HUES48 (cell line): ENCODE measurements at regions not wholly inside any gene's neighbourhood (a gene's known extent, or its start where the extent isn't known, plus 50 kb on each side); places are given as distances from the start of the nearest gene placed in this dataset.

Experiments
- H3K27ac ChIP-seq: one replicate; pipeline ENCODE4 v1.7.0; 2013; ENCODE audit warnings: low read depth, low read length, inconsistent platforms
- H3K27me3 ChIP-seq: 2 replicates; pipeline ENCODE4 v1.6.1; 2013; ENCODE audit warnings: mild to moderate bottlenecking, low read length; ENCODE audit not compliant: control insufficient read depth, insufficient read depth
- H3K36me3 ChIP-seq: 2 replicates; pipeline ENCODE4 v1.6.1; 2013; ENCODE audit warnings: low read length; ENCODE audit not compliant: control insufficient read depth, insufficient read depth
- H3K4me1 ChIP-seq: 2 replicates; pipeline ENCODE4 v1.6.1; 2013; ENCODE audit warnings: mild to moderate bottlenecking, low read length; ENCODE audit not compliant: control insufficient read depth, insufficient read depth
- H3K4me3 ChIP-seq: 2 replicates; pipeline ENCODE4 v1.5.1; 2013; ENCODE audit warnings: mild to moderate bottlenecking, low read depth, low read length
- H3K9ac ChIP-seq: 2 replicates; pipeline ENCODE4 v1.6.1; 2013; ENCODE audit warnings: mild to moderate bottlenecking, low read depth, low read length, moderate library complexity
- H3K9me3 ChIP-seq: 2 replicates; pipeline ENCODE4 v1.6.1; 2013; ENCODE audit warnings: low read length; ENCODE audit not compliant: control insufficient read depth, insufficient read depth

- Histone ChIP-seq H3K4me3 (no peak overlapping the region), H3K27me3 (no peaks in the 10 kb centered on the region), H3K9ac (no peak overlapping the region), H3K36me3 (no peaks in the 10 kb centered on the region), H3K4me1 (no peaks in the 10 kb centered on the region), H3K27ac (no peak overlapping the region), H3K9me3 (no peaks in the 10 kb centered on the region)
Observed at GRCh38 chr10:28912017-28912783, 234.9 kb downstream of the BAMBI start.

GRCh38 chr10:28913436-28914237 is 236.3 kb downstream of the BAMBI start:
- Histone ChIP-seq H3K9me3 (no peaks in the 10 kb centered on the region), H3K4me1 (no peaks in the 10 kb centered on the region), H3K27ac (no peak overlapping the region), H3K9ac (no peak overlapping the region), H3K36me3 (no peaks in the 10 kb centered on the region), H3K4me3 (no peak overlapping the region), H3K27me3 (no peaks in the 10 kb centered on the region)

- Histone ChIP-seq H3K4me3 (no peak overlapping the region), H3K36me3 (no peaks in the 10 kb centered on the region), H3K27ac (no peak overlapping the region), H3K27me3 (no peaks in the 10 kb centered on the region), H3K9me3 (no peaks in the 10 kb centered on the region), H3K4me1 (no peaks in the 10 kb centered on the region), H3K9ac (no peak overlapping the region)
Observed at GRCh38 chr10:28914701-28915100, 237.4 kb downstream of the BAMBI start.

- no peaks in the 10 kb centered on the region for H3K36me3 ChIP-seq
- no peaks in the 10 kb centered on the region for H3K9me3 ChIP-seq
- no peaks in the 10 kb centered on the region for H3K4me1 ChIP-seq
- H3K9ac ChIP-seq = no peak overlapping the region
- no peak overlapping the region for H3K27ac ChIP-seq
- no peaks in the 10 kb centered on the region for H3K27me3 ChIP-seq
- H3K4me3 ChIP-seq = no peak overlapping the region
Observed at GRCh38 chr10:28915989-28916588, 238.8 kb downstream of the BAMBI start.

GRCh38 chr10:28920091-28920490 is 242.8 kb downstream of the BAMBI start:
- Histone ChIP-seq H3K4me1 (no peaks in the 10 kb centered on the region; the same call in 1 of the 2 replicates), H3K27ac (no peak overlapping the region), H3K36me3 (no peaks in the 10 kb centered on the region), H3K9ac (no peak overlapping the region), H3K9me3 (no peaks in the 10 kb centered on the region), H3K27me3 (no peaks in the 10 kb centered on the region; the same call in 1 of the 2 replicates), H3K4me3 (no peak overlapping the region)

- no peaks in the 10 kb centered on the region for H3K36me3 ChIP-seq
- no peaks in the 10 kb centered on the region for H3K9me3 ChIP-seq
- H3K27ac ChIP-seq = no peak overlapping the region
- no peak overlapping the region for H3K4me3 ChIP-seq
- H3K9ac ChIP-seq = no peak overlapping the region
- H3K4me1 ChIP-seq = peaks cover 5% of the 10 kb centered on the region
- peaks cover 4% of the 10 kb centered on the region; the same call in 1 of the 2 replicates for H3K27me3 ChIP-seq
Observed at GRCh38 chr10:28922127-28922526, 244.8 kb downstream of the BAMBI start.

GRCh38 chr10:28922861-28923260 is 245.5 kb downstream of the BAMBI start:
- Histone ChIP-seq H3K9me3 (no peaks in the 10 kb centered on the region), H3K27ac (no peak overlapping the region), H3K36me3 (no peaks in the 10 kb centered on the region), H3K4me1 (peaks cover 5% of the 10 kb centered on the region), H3K9ac (no peak overlapping the region), H3K4me3 (no peak overlapping the region), H3K27me3 (peaks cover 4% of the 10 kb centered on the region; the same call in 1 of the 2 replicates)

GRCh38 chr10:28924717-28925116 is 247.4 kb downstream of the BAMBI start:
- Histone ChIP-seq H3K9me3 (no peaks in the 10 kb centered on the region), H3K36me3 (no peaks in the 10 kb centered on the region), H3K4me1 (peaks cover 5% of the 10 kb centered on the region), H3K27ac (no peak overlapping the region), H3K27me3 (peaks cover 4% of the 10 kb centered on the region; the same call in 1 of the 2 replicates), H3K4me3 (peak overlapping the region; percentile 13; the same call in 1 of the 2 replicates), H3K9ac (no peak overlapping the region)

GRCh38 chr10:28925121-28925663 is 247.9 kb downstream of the BAMBI start:
- Histone ChIP-seq H3K4me1 (peaks cover 5% of the 10 kb centered on the region), H3K9me3 (no peaks in the 10 kb centered on the region), H3K27ac (no peak overlapping the region), H3K27me3 (peaks cover 4% of the 10 kb centered on the region; the same call in 1 of the 2 replicates), H3K36me3 (no peaks in the 10 kb centered on the region), H3K9ac (no peak overlapping the region), H3K4me3 (peak overlapping the region; percentile 13; the same call in 1 of the 2 replicates)

- Histone ChIP-seq H3K27ac (no peak overlapping the region), H3K9ac (no peak overlapping the region), H3K4me1 (peaks cover 5% of the 10 kb centered on the region), H3K36me3 (no peaks in the 10 kb centered on the region), H3K9me3 (no peaks in the 10 kb centered on the region), H3K4me3 (no peak overlapping the region), H3K27me3 (peaks cover 4% of the 10 kb centered on the region; the same call in 1 of the 2 replicates)
Observed at GRCh38 chr10:28926932-28927331, 249.6 kb downstream of the BAMBI start.
